ENCODE measurements at regions not wholly inside any gene's neighbourhood (a gene's known extent, or its start where the extent isn't known, plus 50 kb on each side); places are given as distances from the start of the nearest gene placed in this dataset.

DNA sequence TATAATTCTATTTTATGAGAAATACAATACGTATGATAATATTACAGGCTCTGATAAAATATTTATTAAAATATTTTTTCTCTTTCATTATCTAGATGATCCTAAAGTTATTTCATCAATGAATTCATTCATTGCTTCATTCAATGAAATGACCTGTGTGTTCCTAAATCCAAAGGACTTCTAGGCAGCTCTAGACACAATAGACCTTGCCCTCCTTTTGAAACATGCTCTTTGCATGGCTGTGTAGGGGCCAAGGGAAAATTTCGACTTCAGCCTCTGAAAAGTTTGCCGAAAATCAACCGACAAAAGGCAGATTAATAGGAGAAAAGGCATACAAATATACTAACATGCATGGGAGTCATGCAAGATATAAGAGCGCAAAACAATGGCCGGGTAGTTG lies 402.0 kb downstream of the ELAVL2 start:
- TF ChIP-seq, protein P1, sequence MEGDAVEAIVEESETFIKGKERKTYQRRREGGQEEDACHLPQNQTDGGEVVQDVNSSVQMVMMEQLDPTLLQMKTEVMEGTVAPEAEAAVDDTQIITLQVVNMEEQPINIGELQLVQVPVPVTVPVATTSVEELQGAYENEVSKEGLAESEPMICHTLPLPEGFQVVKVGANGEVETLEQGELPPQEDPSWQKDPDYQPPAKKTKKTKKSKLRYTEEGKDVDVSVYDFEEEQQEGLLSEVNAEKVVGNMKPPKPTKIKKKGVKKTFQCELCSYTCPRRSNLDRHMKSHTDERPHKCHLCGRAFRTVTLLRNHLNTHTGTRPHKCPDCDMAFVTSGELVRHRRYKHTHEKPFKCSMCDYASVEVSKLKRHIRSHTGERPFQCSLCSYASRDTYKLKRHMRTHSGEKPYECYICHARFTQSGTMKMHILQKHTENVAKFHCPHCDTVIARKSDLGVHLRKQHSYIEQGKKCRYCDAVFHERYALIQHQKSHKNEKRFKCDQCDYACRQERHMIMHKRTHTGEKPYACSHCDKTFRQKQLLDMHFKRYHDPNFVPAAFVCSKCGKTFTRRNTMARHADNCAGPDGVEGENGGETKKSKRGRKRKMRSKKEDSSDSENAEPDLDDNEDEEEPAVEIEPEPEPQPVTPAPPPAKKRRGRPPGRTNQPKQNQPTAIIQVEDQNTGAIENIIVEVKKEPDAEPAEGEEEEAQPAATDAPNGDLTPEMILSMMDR (IDR thresholded peaks at IDR 0.05; ENCODE audit: insufficient read depth, low read depth, low read length, missing control alignments), result no peak
- no peak for DNase-seq (ENCODE audit: low read depth)
- no peak overlapping the region for H3K4me3 ChIP-seq (ENCODE audit: low read length)

DNA sequence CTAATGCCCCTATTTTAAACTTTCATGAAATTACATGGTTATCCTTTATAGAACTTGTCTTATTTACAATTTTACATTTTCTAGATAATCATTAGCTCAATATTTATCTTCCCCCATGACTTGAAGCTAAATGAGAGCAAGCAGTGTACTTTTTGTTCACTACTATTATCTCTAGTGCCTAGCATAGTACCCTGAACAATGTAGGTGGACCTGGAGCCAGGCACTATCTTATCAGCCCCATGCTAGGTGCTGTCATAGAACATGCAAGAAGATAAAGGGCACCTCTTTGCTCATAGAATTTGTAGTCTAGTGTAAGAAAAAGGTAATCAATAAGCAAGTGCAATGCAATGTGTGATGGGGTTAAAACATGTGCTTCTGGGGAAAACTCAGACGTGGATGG lies 399.9 kb downstream of the ELAVL2 start:
- no peak overlapping the region for H3K4me3 ChIP-seq (ENCODE audit: low read length)
- DNase-seq (ENCODE audit: low read depth), result no peak
- TF ChIP-seq, protein P1 (IDR thresholded peaks at IDR 0.05; ENCODE audit: insufficient read depth, low read depth, low read length, missing control alignments), result no peak

DNA sequence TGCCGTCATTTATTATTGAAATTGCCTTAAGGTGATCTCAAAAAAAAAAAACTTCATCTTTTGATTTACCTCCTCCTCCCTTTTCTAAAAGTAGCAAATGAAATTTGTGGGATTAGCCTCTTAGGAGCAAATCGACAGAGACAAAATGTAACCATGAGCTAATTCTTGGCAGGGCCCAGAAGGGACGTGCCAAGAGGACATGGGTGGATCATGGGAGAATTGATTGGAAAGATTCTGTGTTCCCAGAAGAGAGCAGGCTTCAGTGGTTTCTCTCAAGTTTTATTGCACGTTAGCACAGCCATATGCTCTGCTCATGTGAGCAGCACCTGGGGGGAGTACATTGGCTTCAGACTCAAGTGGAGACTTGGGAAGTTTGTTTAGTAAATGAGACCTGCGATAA lies 394.6 kb downstream of the ELAVL2 start:
- DNase-seq (ENCODE audit: low read depth), result no peak
- TF ChIP-seq, protein P1 (IDR thresholded peaks at IDR 0.05; ENCODE audit: insufficient read depth, low read depth, low read length, missing control alignments), result no peak
- H3K4me3 ChIP-seq (ENCODE audit: low read length), result no peak overlapping the region

DNA sequence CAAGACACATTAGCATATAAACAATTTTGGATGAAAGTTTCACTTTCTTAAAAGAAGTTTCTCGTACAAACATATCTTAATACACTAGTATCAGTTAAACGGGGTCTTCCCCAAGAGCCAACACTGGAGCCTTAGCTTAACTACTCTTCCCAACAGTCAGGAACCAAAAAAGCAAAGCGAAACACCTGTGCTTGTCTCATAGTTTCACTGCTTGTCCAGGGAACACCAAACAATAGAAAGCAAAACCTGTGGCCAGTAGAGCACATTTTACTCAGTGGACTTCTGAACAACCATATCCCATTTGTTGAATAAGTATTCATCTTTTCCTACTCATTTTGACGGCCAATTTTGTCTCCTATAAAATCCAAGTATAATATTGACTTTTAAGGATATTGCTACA lies 391.4 kb downstream of the ELAVL2 start:
- no peak overlapping the region for H3K4me3 ChIP-seq (ENCODE audit: low read length)
- TF ChIP-seq, protein P1 (IDR thresholded peaks at IDR 0.05; ENCODE audit: insufficient read depth, low read depth, low read length, missing control alignments), result no peak
- no peak for DNase-seq (ENCODE audit: low read depth)

DNA sequence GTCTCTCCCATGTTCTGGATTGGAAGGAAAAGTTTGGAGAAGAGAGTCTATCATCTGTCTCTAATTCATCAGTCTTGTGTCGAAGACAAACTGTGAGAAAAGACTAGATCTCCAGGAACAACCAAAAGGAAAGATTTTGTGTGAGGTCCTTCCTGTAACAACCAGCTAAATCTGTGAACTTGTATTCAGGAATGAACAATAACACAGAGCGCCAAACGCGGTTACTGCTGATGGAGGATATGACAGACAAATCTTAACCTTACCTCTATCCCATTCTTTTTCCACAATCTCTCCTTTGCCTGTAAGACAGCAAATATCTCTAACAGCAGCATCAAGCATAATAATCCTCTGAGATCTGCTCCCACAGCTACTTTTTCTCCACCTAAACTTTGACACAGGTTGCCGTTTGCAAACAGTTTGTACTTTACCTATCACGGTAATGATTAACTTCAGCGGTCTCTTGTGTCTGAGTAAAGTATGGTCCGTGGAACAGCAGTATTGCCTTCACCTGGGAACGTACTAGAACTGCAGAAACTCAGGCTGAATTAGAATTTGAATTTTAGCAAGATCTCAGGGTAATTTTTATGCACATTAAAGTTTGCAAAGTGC lies 387.6 kb downstream of the ELAVL2 start:
- H3K4me3 ChIP-seq (ENCODE audit: low read length), result no peak overlapping the region
- TF ChIP-seq, protein P1 (IDR thresholded peaks at IDR 0.05; ENCODE audit: insufficient read depth, low read depth, low read length, missing control alignments), result no peak
- no peak for DNase-seq (ENCODE audit: low read depth)

DNA sequence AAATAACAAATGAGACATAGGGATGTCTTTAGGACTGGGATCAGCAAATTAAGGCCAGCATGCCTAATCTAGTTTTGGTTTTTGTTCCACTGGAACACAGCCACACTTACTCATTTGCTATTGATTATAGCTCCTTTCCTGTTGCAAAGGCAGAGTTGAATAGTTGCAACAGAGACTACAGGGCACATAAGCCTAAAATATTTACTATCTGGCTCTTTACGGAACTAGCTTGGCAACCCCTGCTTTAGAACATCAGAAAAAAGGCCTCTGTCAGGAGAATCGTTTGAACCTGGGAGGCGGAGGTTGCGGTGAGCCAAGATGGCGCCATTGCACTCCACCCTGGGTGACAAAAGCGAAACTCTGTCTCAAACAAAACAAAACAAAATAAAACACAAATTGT lies 384.8 kb downstream of the ELAVL2 start:
- DNase-seq (ENCODE audit: low read depth), result no peak
- TF ChIP-seq, protein P1 (IDR thresholded peaks at IDR 0.05; ENCODE audit: insufficient read depth, low read depth, low read length, missing control alignments), result no peak
- no peak overlapping the region for H3K4me3 ChIP-seq (ENCODE audit: low read length)

DNA sequence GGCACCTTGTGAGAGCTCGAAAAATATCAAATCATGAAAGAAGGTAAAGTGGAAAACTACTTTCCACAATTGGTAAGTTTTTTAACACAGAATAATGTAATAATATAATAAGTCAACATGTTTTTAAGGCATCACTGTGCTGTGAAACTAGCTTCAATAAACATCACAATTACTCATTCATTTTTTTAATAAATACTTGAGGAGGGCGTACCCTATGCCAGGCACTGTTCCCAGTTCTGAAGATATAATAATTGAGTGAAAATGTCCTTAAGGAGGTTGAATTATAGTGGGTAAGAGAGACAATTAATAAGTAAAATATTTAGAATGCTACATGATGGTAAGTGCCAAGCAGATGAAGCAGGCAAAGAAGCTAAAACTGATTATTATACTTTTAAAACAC lies 381.4 kb downstream of the ELAVL2 start:
- no peak for DNase-seq (ENCODE audit: low read depth)
- no peak overlapping the region for H3K4me3 ChIP-seq (ENCODE audit: low read length)
- TF ChIP-seq, protein P1 (IDR thresholded peaks at IDR 0.05; ENCODE audit: insufficient read depth, low read depth, low read length, missing control alignments), result no peak
